Right atrium auricular region (tissue), 2 donors: ENCODE measurements at regions not wholly inside any gene's neighbourhood (a gene's known extent, or its start where the extent isn't known, plus 50 kb on each side); places are given as distances from the start of the nearest gene placed in this dataset.

Experiments
- DNase-seq: peaks from one replicate; pipeline ENCODE4 v3.0.0-alpha.2; 2019; ENCODE audit warnings: low spot score
- H3K27ac ChIP-seq, 2 donors: fragments of 200-600 bp; sonication (generic); 1 replicate in 1 of 2; 2 replicates in 1 of 2; pipeline ENCODE4 v1.5.1; 2016 to 2019
- H3K27me3 ChIP-seq, 2 donors: fragments of 200-600 bp; sonication (generic); one replicate each; pipeline versions ENCODE4 v1.5.1 to v1.6.0; 2017 to 2019
- H3K36me3 ChIP-seq: fragments of 200-600 bp; sonication (generic); one replicate; pipeline ENCODE4 v1.5.1; 2016
- H3K4me1 ChIP-seq, 2 donors: fragments of 200-600 bp; sonication (generic); one replicate each; pipeline versions ENCODE4 v1.5.1 to v1.6.0; 2017 to 2019
- H3K4me3 ChIP-seq, 2 donors: fragments of 200-600 bp; sonication (generic); 1 replicate in 1 of 2; 2 replicates in 1 of 2; pipeline ENCODE4 v1.5.1; 2017 to 2019; ENCODE audit warnings: mild to moderate bottlenecking in 1 of 2, moderate library complexity in 1 of 2
- H3K9me3 ChIP-seq, 2 donors: fragments of 200-600 bp; sonication (generic); one replicate each; pipeline ENCODE4 v1.5.1; 2019
- TF ChIP-seq, protein P1 (sequence below), 2 donors: fragments of 200-600 bp; sonication (generic); IDR thresholded peaks; one replicate each; pipeline ENCODE4 v1.5.1; 2019; ENCODE audit warnings: antibody characterized with exemption in 2 of 2

DNA sequence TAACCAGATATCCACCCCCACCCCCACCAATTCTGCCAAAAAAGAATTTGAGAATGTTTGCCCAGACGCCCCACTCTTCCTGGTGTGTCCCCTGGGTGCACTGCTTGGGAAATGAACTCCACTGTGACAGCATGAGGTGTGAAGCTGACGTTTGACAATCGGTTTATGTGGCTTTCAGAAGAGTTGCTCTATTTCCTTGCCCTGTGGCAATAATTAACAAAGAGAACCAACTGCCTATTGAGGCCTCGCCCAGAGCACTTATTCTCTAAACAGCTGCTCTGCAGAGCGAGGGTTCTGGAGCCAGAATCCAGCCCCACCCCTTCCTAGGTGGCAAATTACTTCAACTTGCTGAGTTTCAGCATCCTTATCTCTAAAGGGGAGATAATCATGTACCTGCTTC lies 115.8 kb upstream of the SIX3 start:
- Histone ChIP-seq H3K4me1 (no peaks in the 10 kb centered on the region), H3K9me3 (no peaks in the 10 kb centered on the region), H3K27ac (no peak overlapping the region), H3K36me3 (no peaks in the 10 kb centered on the region), H3K27me3 (no peaks in the 10 kb centered on the region), H3K4me3 (no peak overlapping the region)
- no peak for DNase-seq
- TF ChIP-seq, protein P1, sequence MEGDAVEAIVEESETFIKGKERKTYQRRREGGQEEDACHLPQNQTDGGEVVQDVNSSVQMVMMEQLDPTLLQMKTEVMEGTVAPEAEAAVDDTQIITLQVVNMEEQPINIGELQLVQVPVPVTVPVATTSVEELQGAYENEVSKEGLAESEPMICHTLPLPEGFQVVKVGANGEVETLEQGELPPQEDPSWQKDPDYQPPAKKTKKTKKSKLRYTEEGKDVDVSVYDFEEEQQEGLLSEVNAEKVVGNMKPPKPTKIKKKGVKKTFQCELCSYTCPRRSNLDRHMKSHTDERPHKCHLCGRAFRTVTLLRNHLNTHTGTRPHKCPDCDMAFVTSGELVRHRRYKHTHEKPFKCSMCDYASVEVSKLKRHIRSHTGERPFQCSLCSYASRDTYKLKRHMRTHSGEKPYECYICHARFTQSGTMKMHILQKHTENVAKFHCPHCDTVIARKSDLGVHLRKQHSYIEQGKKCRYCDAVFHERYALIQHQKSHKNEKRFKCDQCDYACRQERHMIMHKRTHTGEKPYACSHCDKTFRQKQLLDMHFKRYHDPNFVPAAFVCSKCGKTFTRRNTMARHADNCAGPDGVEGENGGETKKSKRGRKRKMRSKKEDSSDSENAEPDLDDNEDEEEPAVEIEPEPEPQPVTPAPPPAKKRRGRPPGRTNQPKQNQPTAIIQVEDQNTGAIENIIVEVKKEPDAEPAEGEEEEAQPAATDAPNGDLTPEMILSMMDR (IDR thresholded peaks at IDR 0.05), result no peak

DNA sequence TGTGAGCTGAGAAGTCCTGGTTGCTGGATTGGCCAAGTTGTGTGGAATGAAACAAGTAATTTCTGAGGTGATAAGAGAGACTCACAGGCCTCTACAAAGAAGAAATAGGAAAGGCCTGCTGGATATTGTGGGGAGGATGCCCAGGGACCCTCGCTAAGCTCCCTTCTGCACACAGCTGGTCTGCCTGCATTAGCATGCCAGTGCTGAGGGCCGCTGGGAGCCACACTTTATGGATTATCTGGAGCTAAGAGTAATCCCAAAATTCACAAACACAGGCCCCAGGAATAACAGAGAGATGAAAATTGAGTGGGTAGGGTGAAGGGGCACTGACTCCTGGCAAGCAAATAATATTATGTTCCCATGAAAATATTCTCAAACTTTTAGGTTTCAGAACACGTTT lies 114.9 kb upstream of the SIX3 start:
- no peaks in the 10 kb centered on the region for H3K4me1 ChIP-seq
- TF ChIP-seq, protein P1 (IDR thresholded peaks at IDR 0.05), result no peak
- no peaks in the 10 kb centered on the region for H3K36me3 ChIP-seq
- no peak overlapping the region for H3K27ac ChIP-seq
- no peaks in the 10 kb centered on the region for H3K27me3 ChIP-seq
- no peak overlapping the region for H3K4me3 ChIP-seq
- no peaks in the 10 kb centered on the region for H3K9me3 ChIP-seq
- DNase-seq, result no peak

DNA sequence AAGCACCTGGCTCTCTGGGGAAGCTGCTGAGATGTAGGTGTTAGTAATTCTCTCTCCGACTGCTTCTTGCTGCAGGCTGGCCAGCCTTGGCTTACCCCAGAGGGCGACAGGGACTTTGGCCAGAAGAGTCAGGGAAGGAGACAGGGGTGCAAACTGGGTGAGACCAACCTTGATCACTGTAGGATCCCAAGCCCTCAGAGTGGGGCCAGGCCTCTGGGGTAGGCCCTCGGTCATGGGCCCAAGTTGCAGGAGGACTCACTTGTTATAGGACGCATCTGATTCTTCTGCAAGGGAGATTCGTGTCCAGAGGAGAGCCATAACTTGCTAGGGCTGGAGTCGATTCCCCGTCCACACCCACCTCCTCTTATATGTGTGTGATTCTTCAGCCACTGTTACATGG lies 111.7 kb upstream of the SIX3 start:
- Histone ChIP-seq H3K27me3 (no peaks in the 10 kb centered on the region), H3K4me1 (no peaks in the 10 kb centered on the region), H3K36me3 (no peaks in the 10 kb centered on the region), H3K27ac (no peak overlapping the region), H3K4me3 (no peak overlapping the region), H3K9me3 (peaks cover 0 to 11% of the 10 kb centered on the region in 2 donors)
- TF ChIP-seq, protein P1 (IDR thresholded peaks at IDR 0.05), result no peak
- no peak for DNase-seq

DNA sequence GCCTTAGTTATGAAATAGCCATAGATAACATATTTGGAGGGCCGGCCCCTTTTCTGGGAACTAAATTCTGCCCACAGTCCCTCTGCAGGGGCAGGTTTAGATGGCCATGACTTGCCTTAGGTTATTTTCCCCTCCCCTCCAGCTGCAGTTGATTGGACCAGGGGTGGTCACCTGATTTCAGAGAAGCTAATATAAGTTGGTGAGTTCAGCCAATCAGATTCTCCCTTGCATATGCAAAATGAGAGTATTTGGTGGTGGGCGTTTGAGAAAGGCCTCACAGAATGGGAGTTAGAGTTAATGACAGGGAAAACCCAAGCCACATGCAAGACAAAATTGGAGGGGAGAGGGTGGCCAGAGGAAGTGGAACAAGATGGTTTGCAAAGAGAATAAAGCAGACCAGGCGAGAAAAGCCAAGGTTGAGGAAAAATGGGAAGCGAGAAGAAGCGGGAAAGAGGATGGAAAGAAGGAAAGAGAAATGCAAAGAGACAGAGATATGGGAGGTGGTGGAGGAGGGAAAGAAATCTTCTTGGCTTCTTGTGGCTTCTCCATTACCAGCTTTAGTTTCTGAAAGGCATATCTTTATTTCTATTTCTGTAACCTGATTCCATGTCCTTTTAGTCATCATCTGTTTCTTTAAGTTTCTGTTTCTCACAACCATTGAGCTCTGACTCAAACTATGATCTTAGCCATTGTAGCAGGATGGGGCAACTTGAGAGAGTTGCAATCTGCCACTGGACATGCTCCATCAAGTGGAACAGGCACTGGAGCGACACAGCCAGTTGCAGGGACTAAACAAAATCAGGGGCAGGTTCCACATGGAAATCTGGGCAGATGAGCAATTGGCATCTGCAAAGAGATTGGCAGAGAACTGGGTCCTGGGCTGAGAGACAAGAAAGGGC lies 108.1 kb upstream of the SIX3 start:
- no peak overlapping the region for H3K27ac ChIP-seq
- DNase-seq, result no peak
- TF ChIP-seq, protein P1 (IDR thresholded peaks at IDR 0.05), result no peak
- H3K4me1 ChIP-seq, result no peaks in the 10 kb centered on the region
- no peaks in the 10 kb centered on the region for H3K36me3 ChIP-seq
- H3K9me3 ChIP-seq, result peaks cover 0 to 11% of the 10 kb centered on the region in 2 donors
- H3K27me3 ChIP-seq, result no peaks in the 10 kb centered on the region
- no peak overlapping the region for H3K4me3 ChIP-seq

DNA sequence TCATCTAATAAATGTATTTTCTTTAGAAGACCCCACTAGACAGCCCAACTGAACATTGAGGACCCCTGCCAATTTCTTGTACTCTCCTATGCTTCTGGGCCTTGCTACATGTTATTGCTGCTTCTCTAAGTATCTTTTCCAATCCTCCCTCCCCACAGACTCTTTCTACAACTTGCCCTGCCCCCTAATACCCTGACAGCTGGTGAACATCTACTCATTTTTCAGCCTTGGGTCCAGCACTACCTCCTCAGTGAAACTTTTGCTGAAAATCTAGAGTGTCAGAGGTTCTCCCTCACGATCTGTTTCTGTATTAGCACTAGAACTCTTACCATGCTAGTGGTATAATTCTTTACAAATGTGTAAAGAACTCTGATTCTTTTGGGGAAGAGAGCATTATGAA lies 106.8 kb upstream of the SIX3 start:
- Histone ChIP-seq H3K4me3 (no peak overlapping the region), H3K36me3 (no peaks in the 10 kb centered on the region), H3K27ac (no peak overlapping the region), H3K27me3 (no peaks in the 10 kb centered on the region), H3K4me1 (no peaks in the 10 kb centered on the region), H3K9me3 (peaks cover 0 to 11% of the 10 kb centered on the region in 2 donors)
- TF ChIP-seq, protein P1 (IDR thresholded peaks at IDR 0.05), result no peak
- DNase-seq, result no peak
